K562 (cell line): ENCODE measurements at regions not wholly inside any gene's neighbourhood (a gene's known extent, or its start where the extent isn't known, plus 50 kb on each side); places are given as distances from the start of the nearest gene placed in this dataset.
"Not testable (repeated sequence)": the region's sequence is repeated elsewhere in the genome, so short reads cannot be mapped to it uniquely, and the experiment has no call there.

Experiments
- TF ChIP-seq, protein P1 (sequence below), 3 experiments: IDR thresholded peaks in 2 of 3; conservative IDR thresholded peaks in 1 of 3; 2 replicates each; pipeline ENCODE4 v1.5.1; 2011 to 2012; ENCODE audit warnings: low read length in 3 of 3, mild to moderate bottlenecking in 3 of 3, control low read depth in 2 of 3, improper control_type of control experiment in 1 of 3, inconsistent platforms in 1 of 3, low read depth in 1 of 3, mixed read lengths in 1 of 3, moderate library complexity in 1 of 3; ENCODE audit not compliant: insufficient read depth in 2 of 3
- TF ChIP-seq, protein P2 (sequence below): fragments of 450-650 bp; IDR thresholded peaks from 2 replicates; pipeline ENCODE4 v1.6.1; 2016; ENCODE audit warnings: antibody characterized with exemption
- TF ChIP-seq, protein P3 (sequence below), 2 experiments: fragments of 450-650 bp; IDR thresholded peaks; 2 replicates each; pipeline ENCODE4 v1.6.1; 2018; ENCODE audit warnings: mild to moderate bottlenecking in 2 of 2, low read depth in 1 of 2; ENCODE audit not compliant: partially characterized antibody in 2 of 2

DNA sequence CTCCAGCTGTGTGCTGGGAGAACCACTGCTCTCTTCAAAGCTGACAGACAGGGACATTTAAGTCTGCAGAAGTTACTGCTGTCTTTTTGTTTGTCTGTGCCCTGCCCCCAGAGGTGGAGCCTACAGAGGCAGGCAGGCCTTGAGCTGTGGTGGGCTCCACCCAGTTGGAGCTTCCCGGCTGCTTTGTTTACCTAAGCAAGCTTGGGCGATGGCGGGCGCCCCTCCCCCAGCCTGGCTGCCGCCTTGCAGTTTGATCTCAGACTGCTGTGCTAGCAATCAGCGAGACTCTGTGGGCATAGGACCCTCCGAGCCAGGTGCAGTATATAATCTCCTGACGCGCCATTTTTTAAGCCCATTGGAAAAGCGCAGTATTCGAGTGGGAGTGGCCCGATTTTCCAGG, 119.7 kb downstream of the OSTF1 start:
- TF ChIP-seq, protein P1, sequence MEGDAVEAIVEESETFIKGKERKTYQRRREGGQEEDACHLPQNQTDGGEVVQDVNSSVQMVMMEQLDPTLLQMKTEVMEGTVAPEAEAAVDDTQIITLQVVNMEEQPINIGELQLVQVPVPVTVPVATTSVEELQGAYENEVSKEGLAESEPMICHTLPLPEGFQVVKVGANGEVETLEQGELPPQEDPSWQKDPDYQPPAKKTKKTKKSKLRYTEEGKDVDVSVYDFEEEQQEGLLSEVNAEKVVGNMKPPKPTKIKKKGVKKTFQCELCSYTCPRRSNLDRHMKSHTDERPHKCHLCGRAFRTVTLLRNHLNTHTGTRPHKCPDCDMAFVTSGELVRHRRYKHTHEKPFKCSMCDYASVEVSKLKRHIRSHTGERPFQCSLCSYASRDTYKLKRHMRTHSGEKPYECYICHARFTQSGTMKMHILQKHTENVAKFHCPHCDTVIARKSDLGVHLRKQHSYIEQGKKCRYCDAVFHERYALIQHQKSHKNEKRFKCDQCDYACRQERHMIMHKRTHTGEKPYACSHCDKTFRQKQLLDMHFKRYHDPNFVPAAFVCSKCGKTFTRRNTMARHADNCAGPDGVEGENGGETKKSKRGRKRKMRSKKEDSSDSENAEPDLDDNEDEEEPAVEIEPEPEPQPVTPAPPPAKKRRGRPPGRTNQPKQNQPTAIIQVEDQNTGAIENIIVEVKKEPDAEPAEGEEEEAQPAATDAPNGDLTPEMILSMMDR (IDR thresholded peaks at IDR 0.05 in 2 of 3, conservative IDR thresholded peaks at IDR 0.05 in 1 of 3; ENCODE audit: insufficient read depth in 2 of 3, low read depth in 1 of 3, low read length in 3 of 3), result not testable (repeated sequence)
- TF ChIP-seq, protein P2, sequence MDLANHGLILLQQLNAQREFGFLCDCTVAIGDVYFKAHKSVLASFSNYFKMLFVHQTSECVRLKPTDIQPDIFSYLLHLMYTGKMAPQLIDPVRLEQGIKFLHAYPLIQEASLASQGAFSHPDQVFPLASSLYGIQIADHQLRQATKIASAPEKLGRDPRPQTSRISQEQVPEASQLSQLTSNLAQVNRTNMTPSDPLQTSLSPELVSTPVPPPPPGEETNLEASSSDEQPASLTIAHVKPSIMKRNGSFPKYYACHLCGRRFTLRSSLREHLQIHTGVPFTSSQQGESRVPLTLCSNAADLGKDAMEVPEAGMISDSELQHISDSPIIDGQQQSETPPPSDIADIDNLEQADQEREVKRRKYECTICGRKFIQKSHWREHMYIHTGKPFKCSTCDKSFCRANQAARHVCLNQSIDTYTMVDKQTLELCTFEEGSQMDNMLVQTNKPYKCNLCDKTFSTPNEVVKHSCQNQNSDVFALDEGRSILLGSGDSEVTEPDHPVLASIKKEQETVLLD, result not testable (repeated sequence)
- TF ChIP-seq, protein P3, sequence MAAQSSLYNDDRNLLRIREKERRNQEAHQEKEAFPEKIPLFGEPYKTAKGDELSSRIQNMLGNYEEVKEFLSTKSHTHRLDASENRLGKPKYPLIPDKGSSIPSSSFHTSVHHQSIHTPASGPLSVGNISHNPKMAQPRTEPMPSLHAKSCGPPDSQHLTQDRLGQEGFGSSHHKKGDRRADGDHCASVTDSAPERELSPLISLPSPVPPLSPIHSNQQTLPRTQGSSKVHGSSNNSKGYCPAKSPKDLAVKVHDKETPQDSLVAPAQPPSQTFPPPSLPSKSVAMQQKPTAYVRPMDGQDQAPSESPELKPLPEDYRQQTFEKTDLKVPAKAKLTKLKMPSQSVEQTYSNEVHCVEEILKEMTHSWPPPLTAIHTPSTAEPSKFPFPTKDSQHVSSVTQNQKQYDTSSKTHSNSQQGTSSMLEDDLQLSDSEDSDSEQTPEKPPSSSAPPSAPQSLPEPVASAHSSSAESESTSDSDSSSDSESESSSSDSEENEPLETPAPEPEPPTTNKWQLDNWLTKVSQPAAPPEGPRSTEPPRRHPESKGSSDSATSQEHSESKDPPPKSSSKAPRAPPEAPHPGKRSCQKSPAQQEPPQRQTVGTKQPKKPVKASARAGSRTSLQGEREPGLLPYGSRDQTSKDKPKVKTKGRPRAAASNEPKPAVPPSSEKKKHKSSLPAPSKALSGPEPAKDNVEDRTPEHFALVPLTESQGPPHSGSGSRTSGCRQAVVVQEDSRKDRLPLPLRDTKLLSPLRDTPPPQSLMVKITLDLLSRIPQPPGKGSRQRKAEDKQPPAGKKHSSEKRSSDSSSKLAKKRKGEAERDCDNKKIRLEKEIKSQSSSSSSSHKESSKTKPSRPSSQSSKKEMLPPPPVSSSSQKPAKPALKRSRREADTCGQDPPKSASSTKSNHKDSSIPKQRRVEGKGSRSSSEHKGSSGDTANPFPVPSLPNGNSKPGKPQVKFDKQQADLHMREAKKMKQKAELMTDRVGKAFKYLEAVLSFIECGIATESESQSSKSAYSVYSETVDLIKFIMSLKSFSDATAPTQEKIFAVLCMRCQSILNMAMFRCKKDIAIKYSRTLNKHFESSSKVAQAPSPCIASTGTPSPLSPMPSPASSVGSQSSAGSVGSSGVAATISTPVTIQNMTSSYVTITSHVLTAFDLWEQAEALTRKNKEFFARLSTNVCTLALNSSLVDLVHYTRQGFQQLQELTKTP (IDR thresholded peaks at IDR 0.05; ENCODE audit: low read depth in 1 of 2, partially characterized antibody in 2 of 2), result not testable (repeated sequence)
